Activated CD4-positive, alpha-beta T cell treated with anti-CD3 and anti-CD28 coated beads, Interleukin-2, amount 50 U/mL, for 1 hour (primary cell): ENCODE measurements at regions not wholly inside any gene's neighbourhood (a gene's known extent, or its start where the extent isn't known, plus 50 kb on each side); places are given as distances from the start of the nearest gene placed in this dataset.
"Not testable (repeated sequence)": the region's sequence is repeated elsewhere in the genome, so short reads cannot be mapped to it uniquely, and the experiment has no call there.

Experiments
- DNase-seq: peaks from one replicate; pipeline ENCODE4 v3.0.0-alpha.2; 2020

- no peak for DNase-seq
These were observed 116.8 kb downstream of the OR13A1 start for GRCh38 chr10:45198486-45199204.

GRCh38 chr10:45199205-45199740, 116.1 kb downstream of the OR13A1 start:
- DNase-seq, result no peak

- no peak for DNase-seq
These were observed 114.1 kb downstream of the OR13A1 start for GRCh38 chr10:45201271-45201670.

- DNase-seq, result no peak
These were observed 113.2 kb downstream of the OR13A1 start for GRCh38 chr10:45202242-45202641.

GRCh38 chr10:45204954-45205775, 110.2 kb downstream of the OR13A1 start:
- DNase-seq, result no peak

- no peak for DNase-seq
These were observed 105.5 kb downstream of the OR13A1 start for GRCh38 chr10:45209888-45210287.

GRCh38 chr10:45211576-45211975, 103.8 kb downstream of the OR13A1 start:
- DNase-seq, result no peak

GRCh38 chr10:45219416-45219815, 96.0 kb downstream of the OR13A1 start:
- DNase-seq, result no peak

GRCh38 chr10:45220931-45221330, 94.5 kb downstream of the OR13A1 start:
- no peak for DNase-seq

- DNase-seq, result no peak
These were observed 91.1 kb downstream of the OR13A1 start for GRCh38 chr10:45224219-45224841.

- DNase-seq, result no peak
These were observed 88.4 kb downstream of the OR13A1 start for GRCh38 chr10:45227042-45227441.

GRCh38 chr10:45227456-45227855, 88.0 kb downstream of the OR13A1 start:
- DNase-seq, result no peak

- no peak for DNase-seq
These were observed 85.6 kb downstream of the OR13A1 start for GRCh38 chr10:45229823-45230222.

- peak; percentile 57 for DNase-seq
These were observed 80.1 kb downstream of the OR13A1 start for GRCh38 chr10:45235260-45235769.

- no peak for DNase-seq
These were observed 79.6 kb downstream of the OR13A1 start for GRCh38 chr10:45235798-45236220.

- no peak for DNase-seq
These were observed 76.5 kb downstream of the OR13A1 start for GRCh38 chr10:45238896-45239295.

- DNase-seq, result no peak
These were observed 75.8 kb downstream of the OR13A1 start for GRCh38 chr10:45239642-45240041.

GRCh38 chr10:45241865-45242520, 73.4 kb downstream of the OR13A1 start:
- no peak for DNase-seq

- DNase-seq, result no peak
These were observed 72.1 kb downstream of the OR13A1 start for GRCh38 chr10:45243261-45243660.

GRCh38 chr10:45246522-45246921, 68.9 kb downstream of the OR13A1 start:
- DNase-seq, result no peak

GRCh38 chr10:45249978-45250693, 65.3 kb downstream of the OR13A1 start:
- no peak for DNase-seq

GRCh38 chr10:45250694-45251075, 64.7 kb downstream of the OR13A1 start:
- DNase-seq, result not testable (repeated sequence)
